Cardiac septum (tissue), 1 donor: ENCODE measurements at regions not wholly inside any gene's neighbourhood (a gene's known extent, or its start where the extent isn't known, plus 50 kb on each side); places are given as distances from the start of the nearest gene placed in this dataset.

Experiments used
- DNase-seq: peaks from one replicate; pipeline ENCODE4 v3.0.0-alpha.2; 2020; ENCODE audit warnings: low spot score
- intact Hi-C: fragments of 100-400 bp; cut with DNase I; formaldehyde crosslinking; loops from one replicate; pipeline ENCODE4 v1.14.0; 2022
- donor health status: DM: no; HTN: no; CAD: no.

GRCh38 chr20:50376179-50376887 is 133.8 kb upstream of the PTPN1 start:
- intact Hi-C loops: loop anchor here (5.0 kb wide), 1 partner anchor 86 kb away; no protein-coding TSS in a partner anchor
- no peak for DNase-seq

- DNase-seq: no peak
- intact Hi-C loops: loop anchor here (5.0 kb wide), 1 partner anchor 85 kb away; no protein-coding TSS in a partner anchor
Observed at GRCh38 chr20:50376888-50377459, 133.2 kb upstream of the PTPN1 start.

- intact Hi-C loops: loop anchor here (2.0 to 5.0 kb wide), 4 partner anchors 68 to 100 kb away; no protein-coding TSS in a partner anchor
- no peak for DNase-seq
Observed at GRCh38 chr20:50378170-50379000, 131.8 kb upstream of the PTPN1 start.

- intact Hi-C loops: loop anchor here (1.0 to 5.0 kb wide), 5 partner anchors 36 to 101 kb away; no protein-coding TSS in a partner anchor
Observed at GRCh38 chr20:50379049-50379990, 130.9 kb upstream of the PTPN1 start.

GRCh38 chr20:50379991-50380696 is 130.0 kb upstream of the PTPN1 start:
- intact Hi-C loops: loop anchor here (1.0 to 5.0 kb wide), 7 partner anchors 33 to 188 kb away; partner anchors contain the start of gene CEBPB
- DNase-seq: no peak

More at GRCh38 chr20:50379049-50379990, 130.9 kb upstream of the PTPN1 start:
- peak; percentile 89 for DNase-seq

GRCh38 chr20:50380697-50381040 is 129.5 kb upstream of the PTPN1 start:
- intact Hi-C loops: loop anchor here (5.0 kb wide), 2 partner anchors 33 to 188 kb away; partner anchors contain the start of gene CEBPB
- DNase-seq: no peak

- no peak for DNase-seq
- intact Hi-C loops: loop anchor here (5.0 kb wide), 2 partner anchors 34 to 189 kb away; partner anchors contain the start of gene CEBPB
Observed at GRCh38 chr20:50381075-50381732, 129.0 kb upstream of the PTPN1 start.

- DNase-seq: peak; percentile 82
- intact Hi-C loops: loop anchor here (5.0 kb wide), 2 partner anchors 35 to 190 kb away; partner anchors contain the start of gene CEBPB
Observed at GRCh38 chr20:50381771-50382593, 128.2 kb upstream of the PTPN1 start.

- intact Hi-C loops: no loop called here
- no peak for DNase-seq
Observed at GRCh38 chr20:50385733-50386640, 124.2 kb upstream of the PTPN1 start.

GRCh38 chr20:50386641-50386960 is 123.6 kb upstream of the PTPN1 start:
- DNase-seq: no peak
- intact Hi-C loops: no loop called here

- DNase-seq: no peak
- intact Hi-C loops: no loop called here
Observed at GRCh38 chr20:50387218-50387995, 122.8 kb upstream of the PTPN1 start.

GRCh38 chr20:50387996-50388332 is 122.2 kb upstream of the PTPN1 start:
- intact Hi-C loops: no loop called here
- no peak for DNase-seq

GRCh38 chr20:50388733-50389437 is 121.3 kb upstream of the PTPN1 start:
- intact Hi-C loops: no loop called here
- no peak for DNase-seq

- intact Hi-C loops: no loop called here
- DNase-seq: no peak
Observed at GRCh38 chr20:50389438-50389807, 120.8 kb upstream of the PTPN1 start.
